AG09319 (cell line): ENCODE measurements at regions not wholly inside any gene's neighbourhood (a gene's known extent, or its start where the extent isn't known, plus 50 kb on each side); places are given as distances from the start of the nearest gene placed in this dataset.

Source experiments
- DNase-seq: peaks from one replicate; pipeline ENCODE4 v3.0.0-alpha.2; 2010; ENCODE audit warnings: low read depth; ENCODE audit errors: extremely low read depth
- TF ChIP-seq, protein P1 (sequence below): IDR thresholded peaks from 2 replicates; pipeline ENCODE4 v1.5.1; 2011; ENCODE audit warnings: low read depth, mild to moderate bottlenecking, inconsistent platforms, low read length, moderate library complexity

DNA sequence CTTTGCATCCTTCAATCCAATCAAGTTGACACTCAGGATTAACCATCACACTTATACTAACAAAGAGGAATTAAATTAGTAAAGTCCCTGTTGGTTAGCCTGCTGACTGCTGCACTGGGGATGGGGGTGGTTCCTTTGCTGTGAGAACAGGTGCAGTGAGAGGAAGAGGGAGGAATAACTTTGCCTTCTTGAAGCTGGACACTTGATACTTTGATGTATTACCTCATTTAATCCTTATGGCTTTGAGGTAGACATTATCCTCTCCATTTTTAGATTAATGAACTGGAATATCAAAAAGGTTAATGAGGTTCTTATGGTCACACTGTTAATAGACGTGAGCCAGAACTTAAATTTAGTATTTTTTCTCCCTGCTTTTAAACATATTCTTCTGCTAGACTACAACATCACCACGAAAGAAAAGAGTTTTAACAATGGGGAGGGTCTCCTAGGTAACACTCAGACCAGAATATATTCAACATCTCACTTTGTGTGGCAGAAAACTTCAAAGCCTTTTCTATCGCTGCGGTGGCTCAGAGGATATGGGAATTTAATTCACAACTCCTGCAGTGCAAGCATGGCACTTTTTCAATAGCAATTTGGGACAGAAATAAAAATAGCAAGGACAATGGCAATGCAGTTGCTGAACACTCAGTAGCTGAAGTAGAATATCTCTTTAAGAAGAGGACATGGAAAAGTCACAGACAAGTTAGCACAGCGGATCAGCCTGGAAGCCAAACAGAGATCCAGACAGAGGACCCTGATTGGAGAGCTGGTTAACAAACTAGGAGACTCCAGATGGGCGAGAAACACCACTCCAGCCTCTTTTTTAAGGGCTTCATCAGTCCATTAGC, 68.8 kb upstream of the DNAH14 start:
- TF ChIP-seq, protein P1, sequence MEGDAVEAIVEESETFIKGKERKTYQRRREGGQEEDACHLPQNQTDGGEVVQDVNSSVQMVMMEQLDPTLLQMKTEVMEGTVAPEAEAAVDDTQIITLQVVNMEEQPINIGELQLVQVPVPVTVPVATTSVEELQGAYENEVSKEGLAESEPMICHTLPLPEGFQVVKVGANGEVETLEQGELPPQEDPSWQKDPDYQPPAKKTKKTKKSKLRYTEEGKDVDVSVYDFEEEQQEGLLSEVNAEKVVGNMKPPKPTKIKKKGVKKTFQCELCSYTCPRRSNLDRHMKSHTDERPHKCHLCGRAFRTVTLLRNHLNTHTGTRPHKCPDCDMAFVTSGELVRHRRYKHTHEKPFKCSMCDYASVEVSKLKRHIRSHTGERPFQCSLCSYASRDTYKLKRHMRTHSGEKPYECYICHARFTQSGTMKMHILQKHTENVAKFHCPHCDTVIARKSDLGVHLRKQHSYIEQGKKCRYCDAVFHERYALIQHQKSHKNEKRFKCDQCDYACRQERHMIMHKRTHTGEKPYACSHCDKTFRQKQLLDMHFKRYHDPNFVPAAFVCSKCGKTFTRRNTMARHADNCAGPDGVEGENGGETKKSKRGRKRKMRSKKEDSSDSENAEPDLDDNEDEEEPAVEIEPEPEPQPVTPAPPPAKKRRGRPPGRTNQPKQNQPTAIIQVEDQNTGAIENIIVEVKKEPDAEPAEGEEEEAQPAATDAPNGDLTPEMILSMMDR = no peak
- no peak for DNase-seq

DNA sequence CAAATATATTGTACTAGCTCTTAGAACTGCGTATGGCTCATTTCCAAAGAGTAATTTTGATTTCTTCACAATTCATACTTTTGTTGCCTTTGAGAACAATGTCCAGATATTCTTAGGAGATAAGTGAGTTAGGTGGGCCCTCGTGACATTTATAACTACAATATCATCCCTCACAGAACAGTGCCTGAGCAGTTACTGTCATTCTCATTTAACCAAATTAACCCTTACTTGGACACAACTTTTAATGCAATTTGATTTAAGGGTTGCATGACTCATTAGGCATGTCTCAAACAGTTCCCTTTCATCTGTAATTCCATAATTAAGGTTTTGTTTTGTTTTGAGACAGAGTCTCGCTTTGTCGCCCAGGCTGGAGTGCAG, 68.1 kb upstream of the DNAH14 start:
- TF ChIP-seq, protein P1 = no peak
- DNase-seq = no peak

DNA sequence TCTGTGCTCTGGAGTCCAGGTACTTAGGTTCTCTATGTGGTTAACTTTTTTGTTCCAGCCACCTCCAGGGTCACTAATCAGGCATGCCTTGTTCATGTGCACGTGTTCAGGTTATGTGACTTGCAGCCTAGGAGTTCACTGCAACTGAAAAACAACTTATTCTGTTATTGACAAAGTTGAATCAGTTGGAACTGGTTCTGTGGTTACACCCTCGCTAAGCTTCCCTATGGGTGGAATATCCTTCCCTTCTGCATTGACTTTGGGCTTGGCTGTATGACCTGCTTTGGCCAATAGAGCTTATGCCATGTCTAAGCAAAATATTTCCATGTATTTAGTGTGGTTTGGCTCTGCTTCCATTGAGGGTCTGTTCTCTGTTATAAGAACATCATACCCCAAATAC, 66.0 kb upstream of the DNAH14 start:
- TF ChIP-seq, protein P1 = no peak
- DNase-seq = no peak

DNA sequence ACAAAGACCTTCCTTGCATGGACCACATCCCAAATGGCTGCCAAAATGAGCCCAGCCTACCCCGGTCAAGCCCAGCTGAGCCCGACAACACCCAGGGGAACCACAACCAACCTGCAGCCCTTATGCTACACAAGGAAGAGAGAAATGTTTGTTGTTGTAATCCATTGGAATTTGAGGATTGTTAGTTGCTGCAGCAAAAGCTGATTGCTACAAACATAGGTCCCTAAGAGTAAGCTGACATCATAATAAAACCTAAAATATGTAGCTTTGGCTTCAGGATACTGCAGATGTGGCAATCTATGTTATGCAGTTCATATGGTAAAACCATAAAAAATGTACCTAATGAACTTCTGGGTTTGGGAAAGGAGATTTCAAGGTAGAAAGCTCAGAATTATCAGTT, 65.5 kb upstream of the DNAH14 start:
- DNase-seq = no peak
- TF ChIP-seq, protein P1 = no peak

DNA sequence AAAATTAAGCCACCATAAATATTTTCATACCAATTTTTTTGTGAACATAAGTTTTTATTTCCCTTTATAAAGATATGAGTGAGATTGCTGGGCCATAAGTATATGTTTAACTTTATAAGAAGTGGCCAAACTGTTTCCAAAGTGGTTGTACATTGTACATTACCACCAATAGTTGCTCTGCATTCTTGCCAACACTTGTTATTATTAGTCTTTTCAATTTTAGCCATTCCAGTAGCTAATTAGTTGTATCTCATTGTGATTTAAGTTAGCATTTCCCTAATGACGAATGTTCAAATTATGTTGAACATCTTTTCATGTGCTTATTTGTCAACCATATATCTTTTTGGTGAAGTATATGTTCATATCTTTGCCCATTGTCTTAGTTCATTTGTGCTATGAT, 64.0 kb upstream of the DNAH14 start:
- TF ChIP-seq, protein P1 = no peak
- no peak for DNase-seq

DNA sequence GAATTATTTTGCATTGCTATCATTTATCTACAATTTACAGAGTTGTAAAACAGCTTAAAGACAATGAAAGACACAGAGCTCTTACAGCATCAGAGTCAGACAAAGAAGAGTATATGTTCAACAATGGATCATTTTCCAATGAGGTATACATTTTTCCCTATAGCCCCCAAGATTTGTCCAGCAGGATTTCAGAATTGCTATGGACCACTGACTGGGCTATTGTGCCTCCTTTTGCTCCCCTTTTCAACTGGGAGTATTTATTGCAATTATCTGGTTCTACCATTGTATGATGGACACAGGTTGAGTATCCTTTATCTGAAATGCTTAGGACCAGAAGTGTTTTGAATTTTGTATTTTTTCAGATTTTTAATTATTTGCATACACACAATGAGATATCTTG, 62.5 kb upstream of the DNAH14 start:
- DNase-seq = no peak
- TF ChIP-seq, protein P1 = no peak

DNA sequence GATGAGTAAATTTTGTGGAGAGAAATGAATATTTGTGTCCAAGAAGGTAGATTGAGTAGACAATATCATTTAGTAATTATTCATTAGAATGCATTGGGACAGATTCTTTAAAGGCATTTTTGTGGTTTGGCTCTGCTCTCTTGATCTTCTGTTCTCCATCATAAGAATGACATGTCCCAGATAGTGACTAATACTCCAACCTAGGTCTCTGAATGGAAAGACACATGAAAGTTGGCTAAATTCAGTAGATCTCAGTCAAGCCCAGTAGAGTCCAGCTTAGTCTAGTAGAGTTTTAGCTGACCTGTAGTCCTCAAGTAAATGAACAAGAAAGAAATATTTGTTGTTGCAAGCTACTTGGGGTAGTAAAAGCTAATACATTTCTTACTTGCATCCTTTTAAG, 61.8 kb upstream of the DNAH14 start:
- no peak for DNase-seq
- TF ChIP-seq, protein P1 = no peak
